AG04449 (cell line): ENCODE measurements at regions not wholly inside any gene's neighbourhood (a gene's known extent, or its start where the extent isn't known, plus 50 kb on each side); places are given as distances from the start of the nearest gene placed in this dataset.
"Not testable (repeated sequence)": the region's sequence is repeated elsewhere in the genome, so short reads cannot be mapped to it uniquely, and the experiment has no call there.

Source experiments
- CTCF ChIA-PET: fragments of 350-600 bp; formaldehyde crosslinking; extraction: SDS; loops from one replicate; lab custom pipeline; 2021; ENCODE audit warnings: antibody characterized with exemption; lab: Yijun Ruan, JAX
- POLR2A ChIA-PET: fragments of 400-600, 350-600 bp; formaldehyde crosslinking; extraction: SDS; loops from one replicate; lab custom pipeline; 2020; ENCODE audit warnings: antibody characterized with exemption, inconsistent platforms; lab: Yijun Ruan, JAX
- DNase-seq: peaks from one replicate; pipeline ENCODE4 v3.0.0-alpha.2; 2010; ENCODE audit warnings: low read depth, low spot score
- H3K4me3 ChIP-seq: 2 replicates; pipeline ENCODE4 v1.5.1; 2011; ENCODE audit warnings: low read depth, mild to moderate bottlenecking, control low read depth, low read length
- TF ChIP-seq, protein P1 (sequence below): IDR thresholded peaks from one replicate; pipeline ENCODE4 v1.5.1; 2011; ENCODE audit warnings: mild to moderate bottlenecking, moderate library complexity, low read length, control low read depth, inconsistent platforms; ENCODE audit not compliant: insufficient read depth; ENCODE audit errors: missing control alignments

DNA sequence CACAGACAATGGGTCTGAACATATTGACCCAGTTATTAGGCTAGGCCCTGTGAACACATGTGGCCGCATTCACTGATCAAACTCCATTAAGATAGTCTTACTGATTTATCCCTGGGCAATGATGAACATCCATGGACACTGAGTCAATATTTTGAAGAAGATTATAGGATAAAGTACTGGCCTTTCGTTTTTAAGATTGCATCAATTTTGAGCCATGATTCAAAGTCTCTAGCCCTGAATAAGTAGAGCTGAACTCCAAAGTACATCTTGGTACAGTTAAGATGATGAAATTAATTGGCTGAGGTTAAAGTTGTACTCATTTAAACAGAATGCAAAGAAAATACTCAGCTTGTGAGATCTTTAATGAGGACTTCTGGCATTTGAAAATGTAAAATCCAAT, 1581.9 kb downstream of the EFNB2 start:
- no peak overlapping the region for H3K4me3 ChIP-seq
- POLR2A ChIA-PET: no interaction called here
- DNase-seq: peak; percentile 17
- CTCF ChIA-PET: no interaction called here
- TF ChIP-seq, protein P1, sequence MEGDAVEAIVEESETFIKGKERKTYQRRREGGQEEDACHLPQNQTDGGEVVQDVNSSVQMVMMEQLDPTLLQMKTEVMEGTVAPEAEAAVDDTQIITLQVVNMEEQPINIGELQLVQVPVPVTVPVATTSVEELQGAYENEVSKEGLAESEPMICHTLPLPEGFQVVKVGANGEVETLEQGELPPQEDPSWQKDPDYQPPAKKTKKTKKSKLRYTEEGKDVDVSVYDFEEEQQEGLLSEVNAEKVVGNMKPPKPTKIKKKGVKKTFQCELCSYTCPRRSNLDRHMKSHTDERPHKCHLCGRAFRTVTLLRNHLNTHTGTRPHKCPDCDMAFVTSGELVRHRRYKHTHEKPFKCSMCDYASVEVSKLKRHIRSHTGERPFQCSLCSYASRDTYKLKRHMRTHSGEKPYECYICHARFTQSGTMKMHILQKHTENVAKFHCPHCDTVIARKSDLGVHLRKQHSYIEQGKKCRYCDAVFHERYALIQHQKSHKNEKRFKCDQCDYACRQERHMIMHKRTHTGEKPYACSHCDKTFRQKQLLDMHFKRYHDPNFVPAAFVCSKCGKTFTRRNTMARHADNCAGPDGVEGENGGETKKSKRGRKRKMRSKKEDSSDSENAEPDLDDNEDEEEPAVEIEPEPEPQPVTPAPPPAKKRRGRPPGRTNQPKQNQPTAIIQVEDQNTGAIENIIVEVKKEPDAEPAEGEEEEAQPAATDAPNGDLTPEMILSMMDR: no peak

DNA sequence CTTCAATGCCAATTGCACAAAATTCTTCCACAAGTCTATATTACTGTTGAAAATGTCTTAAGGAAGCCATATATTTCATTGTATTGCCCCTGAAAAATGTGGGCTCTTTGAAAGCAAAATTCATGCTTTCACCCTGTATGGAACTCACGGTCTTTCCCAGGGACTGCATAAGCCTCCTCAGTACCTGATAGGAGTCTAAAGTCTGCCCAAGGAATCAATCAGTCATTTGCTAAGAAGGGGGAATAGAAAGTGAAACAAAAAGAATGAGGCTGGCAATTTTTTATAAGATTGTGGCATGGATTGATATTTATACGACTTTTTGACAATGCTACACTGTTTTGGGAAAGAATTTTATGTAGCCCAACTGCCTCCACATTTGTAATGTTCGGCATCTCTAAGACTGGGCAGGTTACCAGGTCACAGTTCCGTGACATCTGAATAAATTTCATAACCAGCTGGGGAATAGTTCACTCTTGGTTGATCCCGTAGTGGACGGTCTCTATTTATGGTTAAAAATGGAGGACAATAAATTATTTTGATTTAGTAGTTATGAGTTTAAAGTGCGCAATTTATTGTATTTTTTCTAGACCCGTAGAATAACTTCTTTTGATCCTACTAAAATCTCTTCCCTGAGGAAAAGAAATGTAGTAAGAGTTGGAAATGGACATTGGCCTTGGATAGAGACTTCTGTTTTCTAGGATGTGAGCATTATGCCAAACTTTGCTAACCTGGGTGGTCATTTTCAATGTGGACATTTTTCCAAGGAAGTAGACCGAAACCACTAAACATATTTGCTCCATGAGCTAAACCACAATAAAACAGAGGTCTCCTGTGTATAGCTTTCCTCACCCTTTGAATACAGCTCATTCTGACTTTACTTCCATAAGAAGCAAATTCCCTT, 1585.4 kb downstream of the EFNB2 start:
- H3K4me3 ChIP-seq: no peak overlapping the region
- TF ChIP-seq, protein P1: no peak
- ChIA-PET POLR2A (no interaction called here), CTCF (no interaction called here)
- DNase-seq: no peak

- ChIA-PET POLR2A (no interaction called here), CTCF (no interaction called here)
- no peak overlapping the region for H3K4me3 ChIP-seq
- DNase-seq: no peak
- TF ChIP-seq, protein P1: no peak
These were observed 1591.3 kb downstream of the EFNB2 start for GRCh38 chr13:104944176-104944575.

- ChIA-PET CTCF (no interaction called here), POLR2A (no interaction called here)
- TF ChIP-seq, protein P1: no peak
- DNase-seq: no peak
- H3K4me3 ChIP-seq: no peak overlapping the region
These were observed 1592.1 kb downstream of the EFNB2 start for GRCh38 chr13:104943331-104943730.

DNA sequence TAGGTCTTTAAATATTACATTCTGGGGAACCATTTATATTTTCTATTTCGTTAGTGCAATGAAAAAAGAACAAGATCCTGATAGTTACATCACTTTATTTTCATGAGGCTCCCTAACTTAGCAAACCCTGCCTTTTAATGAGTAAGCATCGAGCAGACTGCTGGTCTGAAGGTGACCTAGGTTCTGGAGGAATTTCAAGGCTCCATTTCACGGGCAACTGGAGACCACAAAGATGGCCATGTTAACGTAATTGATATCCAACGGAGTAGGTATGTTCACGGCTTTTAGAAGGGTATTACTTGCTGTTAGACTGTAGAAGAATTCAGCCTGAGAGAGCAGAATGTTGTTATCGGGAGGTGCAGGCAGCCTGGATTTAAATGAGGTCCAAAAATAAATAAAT, 1597.6 kb downstream of the EFNB2 start:
- ChIA-PET CTCF (no interaction called here), POLR2A (no interaction called here)
- no peak overlapping the region for H3K4me3 ChIP-seq
- TF ChIP-seq, protein P1: no peak
- DNase-seq: no peak

GRCh38 chr13:104936304-104936703, 1599.2 kb downstream of the EFNB2 start:
- TF ChIP-seq, protein P1: no peak
- no peak overlapping the region for H3K4me3 ChIP-seq
- POLR2A ChIA-PET: no interaction called here
- no peak for DNase-seq
- CTCF ChIA-PET: no interaction called here

GRCh38 chr13:104920513-104920912, 1614.9 kb downstream of the EFNB2 start:
- POLR2A ChIA-PET, DNase-seq, CTCF ChIA-PET, H3K4me3 ChIP-seq: not testable (repeated sequence)
